Spleen (tissue), 7 donors: ENCODE measurements at regions not wholly inside any gene's neighbourhood (a gene's known extent, or its start where the extent isn't known, plus 50 kb on each side); places are given as distances from the start of the nearest gene placed in this dataset.

Experiments used
- POLR2A ChIP-seq, 3 donors: fragments of 450-650 bp; IDR thresholded peaks; one replicate each; pipeline ENCODE4 v1.5.1; 2017; ENCODE audit warnings: antibody characterized with exemption in 3 of 3, mild to moderate bottlenecking in 1 of 3
- TF ChIP-seq, protein P1 (sequence below), 11 experiments: fragments of 200-600 bp in 7 of 11; fragments of 450-650 bp in 4 of 11; sonication (generic) in 4 of 11; IDR thresholded peaks in 8 of 11; conservative IDR thresholded peaks in 3 of 11; 1 replicate in 7 of 11; 2 replicates in 4 of 11; pipeline versions ENCODE4 v1.4.0 to v1.8.0; 2016 to 2021; ENCODE audit warnings: antibody characterized with exemption in 11 of 11, inconsistent platforms in 4 of 11, mild to moderate bottlenecking in 1 of 11
- donor health status: DM: no; HTN: no; CAD: no; lungs with moderate emphysema.
- donor health status: DM: no; HTN: no; CAD: no.
- donor health status: DM: no; HTN: no; CAD: no.

GRCh38 chr2:35199298-35199697 is 1156.3 kb upstream of the CRIM1 start:
- TF ChIP-seq, protein P1, sequence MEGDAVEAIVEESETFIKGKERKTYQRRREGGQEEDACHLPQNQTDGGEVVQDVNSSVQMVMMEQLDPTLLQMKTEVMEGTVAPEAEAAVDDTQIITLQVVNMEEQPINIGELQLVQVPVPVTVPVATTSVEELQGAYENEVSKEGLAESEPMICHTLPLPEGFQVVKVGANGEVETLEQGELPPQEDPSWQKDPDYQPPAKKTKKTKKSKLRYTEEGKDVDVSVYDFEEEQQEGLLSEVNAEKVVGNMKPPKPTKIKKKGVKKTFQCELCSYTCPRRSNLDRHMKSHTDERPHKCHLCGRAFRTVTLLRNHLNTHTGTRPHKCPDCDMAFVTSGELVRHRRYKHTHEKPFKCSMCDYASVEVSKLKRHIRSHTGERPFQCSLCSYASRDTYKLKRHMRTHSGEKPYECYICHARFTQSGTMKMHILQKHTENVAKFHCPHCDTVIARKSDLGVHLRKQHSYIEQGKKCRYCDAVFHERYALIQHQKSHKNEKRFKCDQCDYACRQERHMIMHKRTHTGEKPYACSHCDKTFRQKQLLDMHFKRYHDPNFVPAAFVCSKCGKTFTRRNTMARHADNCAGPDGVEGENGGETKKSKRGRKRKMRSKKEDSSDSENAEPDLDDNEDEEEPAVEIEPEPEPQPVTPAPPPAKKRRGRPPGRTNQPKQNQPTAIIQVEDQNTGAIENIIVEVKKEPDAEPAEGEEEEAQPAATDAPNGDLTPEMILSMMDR (IDR thresholded peaks at IDR 0.05 in 8 of 11, conservative IDR thresholded peaks at IDR 0.05 in 3 of 11): no peak
- no peak for TF ChIP-seq POLR2A (IDR thresholded peaks at IDR 0.05)
